HG02973 (cell line): ENCODE measurements at regions not wholly inside any gene's neighbourhood (a gene's known extent, or its start where the extent isn't known, plus 50 kb on each side); places are given as distances from the start of the nearest gene placed in this dataset.
"Not testable (repeated sequence)": the region's sequence is repeated elsewhere in the genome, so short reads cannot be mapped to it uniquely, and the experiment has no call there.

Experiments
- ATAC-seq: cut with Tn5 transposase; IDR thresholded peaks from one replicate; pipeline ENCODE4 v1.9.1; 2021; ENCODE audit warnings: moderate library complexity; ENCODE audit not compliant: unreplicated experiment

- no peak for ATAC-seq
These were observed 379.1 kb downstream of the TENT5A start for GRCh38 chr6:81373414-81373813.

- no peak for ATAC-seq
These were observed 380.6 kb downstream of the TENT5A start for GRCh38 chr6:81371930-81372329.

DNA sequence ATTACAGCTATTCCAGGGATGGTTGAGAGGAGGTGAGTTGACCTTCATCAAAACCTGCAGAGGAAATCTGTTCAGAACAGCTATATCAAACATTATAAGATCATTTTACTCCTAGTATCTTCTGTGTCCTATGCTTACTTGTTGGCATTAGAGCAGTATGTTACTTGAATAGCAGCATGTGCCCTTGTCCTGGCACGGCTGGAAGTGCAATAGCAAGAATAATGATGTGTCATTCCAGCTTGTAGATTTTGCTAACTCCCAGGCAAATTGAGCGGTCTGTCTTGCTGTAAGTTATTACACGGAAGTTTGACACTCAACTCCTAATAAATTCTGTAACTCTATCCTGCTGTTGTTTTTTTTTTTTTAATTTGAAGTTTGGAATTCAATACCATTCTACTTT is 385.5 kb downstream of the TENT5A start:
- ATAC-seq, result no peak

- ATAC-seq, result no peak
These were observed 390.2 kb downstream of the TENT5A start for GRCh38 chr6:81362246-81362645.

DNA sequence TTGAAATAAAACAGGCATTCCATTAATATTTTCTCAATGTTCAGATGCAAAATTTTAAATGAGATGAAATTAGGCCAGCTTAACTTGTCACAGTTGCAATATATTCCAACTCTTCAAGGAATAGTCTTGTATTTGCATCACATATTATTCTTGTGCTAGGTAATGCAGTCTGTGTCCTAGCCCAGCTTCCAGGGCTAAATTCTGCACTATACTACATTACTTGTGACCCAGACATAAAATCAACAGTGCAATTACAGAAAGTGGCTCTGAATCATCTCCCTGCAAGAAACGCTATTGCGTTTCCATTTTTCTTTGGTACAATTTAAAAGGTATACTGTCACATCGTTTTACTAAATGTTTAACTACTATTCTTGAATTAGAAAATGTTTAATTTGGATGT is 399.2 kb downstream of the TENT5A start:
- ATAC-seq, result no peak

DNA sequence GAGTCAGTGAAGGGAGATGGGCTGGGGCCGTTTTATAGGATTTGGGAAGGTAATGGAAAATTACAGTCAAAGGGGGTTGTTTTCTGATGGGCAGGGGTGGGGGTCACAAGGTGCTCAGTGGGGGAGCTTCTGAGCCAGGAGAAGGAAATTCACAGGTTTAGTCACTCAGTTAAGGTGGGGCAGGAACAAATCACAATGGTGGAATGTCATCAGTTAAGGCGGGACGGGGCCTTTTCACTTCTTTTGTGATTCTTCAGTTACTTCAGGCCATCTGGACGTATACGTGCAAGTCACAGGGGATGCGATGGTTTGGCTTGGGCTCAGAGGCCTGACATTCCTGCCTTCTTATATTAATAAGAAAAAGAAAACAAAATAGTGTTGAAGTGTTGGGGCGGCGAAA is 408.5 kb downstream of the TENT5A start:
- ATAC-seq, result not testable (repeated sequence)

DNA sequence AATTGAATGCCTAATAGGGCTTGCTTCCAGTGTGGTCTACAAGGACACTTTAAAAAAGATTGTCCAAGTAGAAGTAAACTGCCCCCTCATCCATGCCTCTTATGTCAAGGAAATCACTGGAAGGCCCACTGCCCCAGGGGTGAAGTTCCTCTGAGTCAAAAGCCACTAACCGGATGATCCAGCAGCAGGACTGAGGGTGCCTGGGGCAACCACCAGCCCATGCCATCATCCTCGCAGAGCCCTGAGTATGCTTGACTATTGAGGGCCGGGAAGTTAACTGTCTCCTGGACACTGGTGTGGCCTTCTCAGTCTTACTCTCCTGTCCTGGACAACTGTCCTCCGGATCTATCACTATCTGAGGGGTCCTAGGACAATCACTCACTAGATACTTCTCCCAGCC is 411.5 kb downstream of the TENT5A start:
- no peak for ATAC-seq

- ATAC-seq, result no peak
These were observed 421.0 kb downstream of the TENT5A start for GRCh38 chr6:81331526-81331925.

DNA sequence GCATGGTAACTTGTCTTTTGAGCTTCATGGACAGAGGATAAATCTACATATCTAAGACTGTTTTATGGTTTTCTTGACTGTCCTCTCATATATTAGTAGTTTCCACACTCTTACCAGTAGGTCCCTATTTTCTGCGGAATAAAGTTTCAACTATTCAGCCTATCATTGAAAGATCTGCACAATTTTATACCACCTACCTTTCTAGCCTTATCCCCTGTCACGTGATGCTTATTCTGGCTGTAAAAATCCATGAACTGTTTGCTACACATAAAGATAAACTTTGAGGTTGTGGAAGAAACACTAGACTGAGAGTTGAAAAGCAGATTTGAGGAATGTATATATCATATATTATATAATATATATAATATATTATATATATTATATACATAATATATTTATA is 423.8 kb downstream of the TENT5A start:
- no peak for ATAC-seq

- no peak for ATAC-seq
These were observed 425.5 kb downstream of the TENT5A start for GRCh38 chr6:81326881-81327561.

GRCh38 chr6:81309811-81310210 is 442.7 kb downstream of the TENT5A start:
- no peak for ATAC-seq

DNA sequence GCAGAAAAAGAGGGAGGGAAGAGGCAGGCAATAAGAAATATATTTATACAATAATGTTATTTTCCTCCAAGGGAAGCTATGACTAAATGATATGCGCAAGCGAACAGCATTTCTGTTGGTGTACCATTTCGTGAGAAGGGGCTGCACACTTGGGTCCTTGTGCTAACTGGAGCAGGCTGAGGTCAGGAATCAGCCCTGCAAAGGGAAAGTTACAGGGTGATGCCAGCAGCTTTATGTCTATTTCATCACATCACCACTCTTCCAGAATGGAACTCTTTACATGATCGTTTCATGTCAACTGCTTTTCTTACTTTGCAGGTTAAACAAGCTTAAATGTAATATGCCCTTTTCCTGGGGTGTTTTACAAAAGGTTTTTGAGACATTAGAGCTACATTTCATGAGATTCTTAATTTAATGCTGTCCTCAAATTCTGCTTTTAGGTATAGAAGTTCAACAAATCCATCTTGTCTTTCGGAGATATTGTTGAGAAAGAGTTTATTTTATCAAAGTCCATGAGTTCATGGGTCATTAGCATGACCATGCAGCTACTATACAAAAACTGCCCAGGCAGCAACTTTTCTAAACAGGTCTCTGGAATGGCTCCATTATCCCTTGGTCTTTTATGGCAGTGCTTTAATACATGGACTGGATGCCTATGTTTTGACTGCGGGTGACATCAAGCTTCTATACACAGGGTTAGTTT is 443.8 kb downstream of the TENT5A start:
- ATAC-seq, result no peak

DNA sequence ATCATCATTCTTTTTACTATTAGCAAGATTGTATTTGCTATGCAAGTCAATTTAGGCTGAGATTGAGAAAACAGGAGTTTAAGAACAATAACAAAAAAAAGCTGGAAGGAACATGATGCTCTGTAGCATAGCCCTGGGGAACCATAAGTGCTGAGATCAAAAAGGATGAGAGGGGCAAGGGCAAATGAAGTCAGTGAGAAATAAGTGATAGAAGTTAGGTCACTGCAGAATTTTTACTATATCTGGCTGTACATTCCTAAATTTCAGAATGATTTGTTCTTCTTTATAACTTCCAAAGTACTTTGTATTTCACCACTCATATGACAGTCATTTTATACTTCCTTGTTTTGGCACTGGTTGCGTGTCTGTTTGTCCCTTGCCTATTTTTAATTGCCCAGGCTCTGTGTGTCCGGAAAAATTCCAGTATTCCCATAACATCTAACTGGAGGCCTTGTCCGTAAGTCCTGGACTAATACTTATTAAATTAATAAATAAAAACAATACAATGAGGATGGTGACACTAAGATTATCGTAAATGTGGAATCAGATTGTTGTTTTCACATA is 444.7 kb downstream of the TENT5A start:
- no peak for ATAC-seq

DNA sequence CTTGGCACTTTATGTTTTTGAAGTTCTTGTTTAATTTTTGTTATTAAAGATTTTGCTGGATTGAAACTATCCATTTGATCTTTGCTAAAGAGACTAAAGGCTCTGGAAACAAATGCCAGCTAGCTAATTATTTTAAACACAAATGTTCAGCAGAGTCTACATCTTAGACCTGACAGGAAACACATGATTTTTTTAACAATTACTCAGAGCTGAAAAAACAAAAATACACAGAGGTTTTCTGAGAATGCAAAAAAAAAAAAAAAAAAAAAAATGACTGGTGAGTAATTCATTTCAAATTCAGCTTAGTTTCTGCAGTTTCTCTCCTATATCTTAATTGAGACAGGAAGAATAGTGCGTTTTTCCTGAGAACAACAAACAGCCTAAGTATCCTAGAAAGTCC is 448.0 kb downstream of the TENT5A start:
- ATAC-seq, result no peak

- ATAC-seq, result no peak
These were observed 451.5 kb downstream of the TENT5A start for GRCh38 chr6:81300961-81301360.

DNA sequence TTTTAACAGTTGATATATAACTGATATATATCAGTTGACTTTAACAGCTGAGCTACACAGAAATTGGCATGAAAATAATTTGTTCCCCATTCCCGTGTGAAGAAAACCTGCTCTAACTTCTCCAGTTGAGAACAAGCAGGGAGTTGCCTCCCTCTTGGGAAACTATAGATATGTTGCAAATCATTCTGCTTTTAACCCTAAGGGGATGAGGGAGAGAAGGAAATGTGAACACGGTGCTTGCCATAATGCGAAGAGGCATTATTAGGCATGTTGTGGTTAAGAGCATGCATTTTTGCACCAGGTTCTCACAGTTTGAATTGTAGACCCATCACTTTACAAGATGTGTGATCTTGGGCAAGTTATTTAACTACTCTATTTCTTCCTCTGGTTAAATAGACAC is 453.7 kb downstream of the TENT5A start:
- ATAC-seq, result no peak

GRCh38 chr6:81295310-81295709 is 457.2 kb downstream of the TENT5A start:
- no peak for ATAC-seq

- ATAC-seq, result no peak
These were observed 458.6 kb downstream of the TENT5A start for GRCh38 chr6:81293896-81294295.

GRCh38 chr6:81289229-81289628 is 463.3 kb downstream of the TENT5A start:
- ATAC-seq, result no peak

GRCh38 chr6:81265106-81265505 is 487.4 kb downstream of the TENT5A start:
- no peak for ATAC-seq

- no peak for ATAC-seq
These were observed 488.8 kb downstream of the TENT5A start for GRCh38 chr6:81263531-81264168.

DNA sequence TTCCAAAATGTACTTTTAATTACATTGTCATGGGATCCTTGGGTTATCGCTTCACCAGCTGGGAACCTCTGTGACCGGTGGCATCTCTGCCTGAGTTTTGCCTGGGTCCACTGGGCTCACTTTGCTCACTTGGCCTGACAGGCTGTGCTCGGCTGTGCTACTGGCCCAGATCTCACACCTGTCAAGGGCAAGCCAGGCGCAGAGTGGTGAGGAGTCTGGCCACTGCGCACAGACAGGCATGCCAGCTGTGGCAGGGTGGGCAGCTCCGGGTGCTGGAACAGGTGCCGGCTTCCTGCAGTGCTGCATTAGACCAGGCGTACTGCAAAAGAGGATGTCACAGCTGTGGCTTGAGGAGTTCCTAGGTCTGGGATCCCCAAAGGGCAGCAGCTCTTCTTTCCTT is 489.8 kb downstream of the TENT5A start:
- ATAC-seq, result no peak
